C1 segment of cervical spinal cord (tissue), 14 donors: ENCODE measurements at regions not wholly inside any gene's neighbourhood (a gene's known extent, or its start where the extent isn't known, plus 50 kb on each side); places are given as distances from the start of the nearest gene placed in this dataset.

Experiments
- DNase-seq, 14 donors: peaks; one replicate each; lab custom pipeline; 2025; lab: John Stamatoyannopoulos, UW

GRCh38 chr5:125201446-125202052 is 455.1 kb upstream of the ZNF608 start:
- DNase-seq = no peak

GRCh38 chr5:125202353-125202752 is 455.9 kb upstream of the ZNF608 start:
- DNase-seq = no peak

DNA sequence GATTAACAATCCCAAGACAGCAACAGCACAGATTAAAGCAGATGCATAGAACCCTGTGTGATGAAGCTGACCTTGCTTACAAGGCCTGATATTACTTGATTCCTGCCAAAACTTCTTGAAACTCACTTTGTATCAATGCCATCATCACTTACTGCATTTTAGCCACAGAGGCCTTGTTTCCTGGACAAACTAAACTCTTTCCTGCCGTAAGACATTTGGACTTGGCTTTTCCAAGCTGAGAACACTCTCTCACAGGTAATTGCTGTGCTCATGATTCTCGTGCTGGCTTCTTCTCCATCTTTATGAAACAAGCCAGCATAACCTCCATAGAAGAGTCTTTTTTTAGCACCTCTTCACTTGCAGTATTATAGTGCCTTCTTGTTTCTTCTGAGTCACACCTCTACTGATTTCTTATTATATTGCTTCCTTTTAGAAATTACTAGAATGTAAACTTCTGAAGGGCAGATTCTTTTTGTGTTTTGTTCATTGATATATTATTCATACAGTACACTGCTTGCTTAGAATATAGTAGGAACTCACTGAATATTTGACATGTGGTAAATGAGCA is 456.5 kb upstream of the ZNF608 start:
- no peak for DNase-seq

DNA sequence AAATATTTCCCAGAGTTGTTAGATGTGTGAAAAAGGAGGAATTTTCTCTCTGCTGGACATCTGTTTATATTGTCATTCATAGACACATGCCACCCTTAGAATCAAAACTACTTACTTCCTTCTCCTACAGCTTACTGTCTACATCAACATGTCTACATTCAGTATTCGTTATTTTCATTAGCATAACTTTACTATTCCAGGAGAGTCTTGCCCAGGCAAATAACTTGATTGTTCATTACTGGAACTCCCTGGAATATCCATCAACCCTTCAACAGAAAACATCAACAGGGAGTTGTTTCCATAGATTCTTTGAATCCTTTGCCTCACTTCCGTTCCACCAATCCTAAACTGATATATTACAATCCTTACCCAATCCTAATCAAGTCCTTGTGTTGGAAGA is 457.5 kb upstream of the ZNF608 start:
- no peak for DNase-seq

DNA sequence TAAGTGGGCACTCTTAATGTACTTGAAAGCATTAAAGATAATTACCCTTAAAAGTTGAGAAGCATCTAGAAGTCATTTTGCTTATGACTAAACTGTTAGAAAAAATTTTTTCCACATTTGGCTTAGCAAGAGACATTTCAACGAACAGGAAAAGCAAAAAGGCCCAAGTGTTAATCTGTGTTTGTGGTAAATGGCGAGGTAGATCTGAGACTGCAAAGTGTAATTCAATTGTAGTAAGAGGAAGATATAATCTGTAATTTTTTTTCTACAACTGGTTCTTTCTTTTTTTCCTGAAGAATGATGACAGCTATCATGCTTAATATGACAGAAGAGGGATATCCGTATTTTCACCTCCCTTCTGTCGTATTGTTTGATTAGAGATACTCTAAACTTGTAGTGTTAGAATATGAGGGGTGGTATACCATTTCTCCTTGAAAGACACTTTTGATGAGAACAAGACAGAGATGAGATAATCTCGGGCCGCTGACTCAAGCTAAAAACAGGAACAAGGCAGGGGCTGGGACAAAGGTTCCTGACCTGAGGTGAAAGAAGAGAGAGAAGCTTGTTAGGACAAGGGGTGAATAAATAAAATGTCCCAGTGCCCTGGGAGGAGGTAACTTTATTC is 459.3 kb upstream of the ZNF608 start:
- DNase-seq = no peak

- DNase-seq = no peak
Observed at GRCh38 chr5:125207856-125208255, 461.4 kb upstream of the ZNF608 start.

GRCh38 chr5:125209650-125210049 is 463.2 kb upstream of the ZNF608 start:
- DNase-seq = no peak

GRCh38 chr5:125210242-125210947 is 464.0 kb upstream of the ZNF608 start:
- no peak for DNase-seq

- DNase-seq = no peak
Observed at GRCh38 chr5:125214080-125214479, 467.6 kb upstream of the ZNF608 start.

DNA sequence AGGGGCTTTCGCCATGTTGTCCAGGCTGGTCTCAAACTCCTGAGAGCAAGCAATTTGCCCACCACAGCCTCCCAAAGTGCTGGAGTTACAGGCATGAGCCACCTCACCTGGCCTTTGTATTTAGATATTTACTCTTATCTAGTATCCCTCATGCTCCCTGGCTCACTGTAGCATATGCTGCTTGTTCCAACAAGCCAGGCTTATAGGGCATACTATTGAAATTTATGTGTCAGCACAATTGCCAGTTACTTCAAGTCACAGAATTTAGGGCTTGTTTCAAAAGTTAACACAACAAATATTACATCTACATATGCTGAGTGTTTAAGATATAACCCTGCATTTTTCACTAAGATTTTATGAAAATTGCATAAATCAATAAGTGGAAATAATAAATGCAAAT is 469.2 kb upstream of the ZNF608 start:
- DNase-seq = no peak

GRCh38 chr5:125219710-125220109 is 473.3 kb upstream of the ZNF608 start:
- DNase-seq = no peak

DNA sequence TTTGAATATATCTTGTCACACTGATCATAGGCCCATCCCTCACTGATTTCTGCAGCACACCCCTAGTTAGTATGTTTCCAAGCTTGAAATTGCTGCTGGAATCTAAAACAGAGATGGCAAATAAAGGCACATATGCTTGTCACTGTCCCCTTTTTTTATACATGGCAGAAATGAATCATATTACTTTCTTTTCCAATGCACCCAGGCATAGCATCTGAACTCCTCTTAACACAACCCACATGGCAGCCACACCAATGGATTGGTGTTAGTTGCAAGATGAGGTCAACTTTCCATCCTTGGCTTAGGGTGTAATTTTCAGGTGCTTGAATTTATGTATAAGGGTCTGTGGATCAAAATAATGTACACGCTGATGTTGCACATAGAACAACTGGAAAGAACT is 473.8 kb upstream of the ZNF608 start:
- DNase-seq = no peak

- DNase-seq = no peak
Observed at GRCh38 chr5:125222597-125223240, 476.3 kb upstream of the ZNF608 start.

- DNase-seq = no peak
Observed at GRCh38 chr5:125225424-125225823, 479.0 kb upstream of the ZNF608 start.

- no peak for DNase-seq
Observed at GRCh38 chr5:125226825-125227224, 480.4 kb upstream of the ZNF608 start.

DNA sequence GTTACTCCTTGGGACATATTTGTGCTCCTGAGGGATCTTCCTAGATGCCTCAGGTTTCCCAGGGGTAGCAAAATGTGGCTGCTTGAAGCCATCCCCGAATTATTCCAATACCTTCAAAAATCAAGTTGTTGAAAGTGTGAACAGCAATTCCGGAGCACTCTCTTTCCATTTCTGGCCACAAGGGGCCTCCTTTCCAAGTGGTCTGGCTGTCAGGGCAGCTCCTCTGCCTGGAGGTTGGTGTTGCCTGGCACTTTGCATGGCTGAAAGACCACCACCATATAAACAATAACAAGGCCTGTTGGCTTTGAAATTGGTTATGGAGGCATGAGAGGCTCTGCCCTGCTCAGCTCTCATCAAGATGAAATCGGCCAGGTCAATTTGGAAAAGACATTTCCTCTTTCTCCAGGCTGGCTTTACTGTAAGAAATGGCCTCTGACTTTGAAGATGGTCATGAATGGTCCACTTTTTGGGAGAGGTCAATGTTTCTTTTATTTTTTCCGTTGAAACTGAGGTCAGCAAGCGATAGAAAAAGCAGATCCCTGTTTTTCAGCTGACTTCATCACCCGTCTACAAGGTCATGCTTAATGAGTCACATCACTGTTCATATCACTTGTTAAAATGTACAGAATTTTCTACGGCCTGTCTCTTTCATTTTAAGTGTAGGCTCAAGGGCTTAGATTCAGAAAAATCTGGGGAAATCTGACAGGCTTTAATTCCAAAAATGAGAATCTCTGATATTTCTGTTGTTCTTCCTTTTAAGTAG is 481.1 kb upstream of the ZNF608 start:
- no peak for DNase-seq

GRCh38 chr5:125228363-125229070 is 482.1 kb upstream of the ZNF608 start:
- no peak for DNase-seq

GRCh38 chr5:125229556-125229955 is 483.1 kb upstream of the ZNF608 start:
- no peak for DNase-seq

DNA sequence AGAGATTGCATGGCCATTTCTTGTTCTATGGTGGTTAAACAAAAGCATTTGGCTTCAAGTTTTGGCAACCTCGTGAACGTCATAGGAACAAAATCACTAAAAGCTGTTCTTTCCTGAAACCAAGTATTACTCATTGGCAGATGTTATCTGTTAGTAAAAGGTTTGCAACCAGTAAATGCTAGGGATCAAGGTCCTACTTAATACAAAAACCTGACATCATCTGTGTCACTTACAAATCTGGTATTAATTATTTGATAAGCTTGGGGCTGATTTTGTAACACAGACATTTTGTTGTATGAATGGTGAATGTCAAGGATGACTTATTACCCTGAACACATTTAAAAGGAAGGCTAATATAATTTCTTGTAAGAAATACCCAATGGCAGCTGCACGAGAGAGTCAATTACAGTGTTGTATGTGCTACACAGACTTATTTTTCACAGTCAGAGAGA is 486.4 kb upstream of the ZNF608 start:
- DNase-seq = no peak

DNA sequence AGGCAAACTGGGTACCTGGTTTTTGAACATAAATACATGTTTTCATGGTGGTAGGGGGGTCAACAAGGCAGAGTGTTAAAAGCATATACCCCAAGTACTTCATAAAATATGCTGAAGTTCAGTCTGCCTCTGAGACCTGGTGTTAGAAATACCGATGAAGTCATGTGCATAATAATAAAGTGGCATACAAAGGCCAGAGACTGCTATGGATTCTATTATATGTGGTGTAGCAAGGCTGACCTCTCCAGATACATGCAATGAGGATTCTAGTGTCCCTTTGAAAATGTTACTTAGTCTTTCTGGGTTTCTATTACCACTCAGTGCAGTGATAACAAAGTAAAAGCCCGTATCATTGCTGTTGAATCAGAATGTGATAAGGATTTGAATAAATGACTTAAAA is 487.5 kb upstream of the ZNF608 start:
- DNase-seq = no peak

DNA sequence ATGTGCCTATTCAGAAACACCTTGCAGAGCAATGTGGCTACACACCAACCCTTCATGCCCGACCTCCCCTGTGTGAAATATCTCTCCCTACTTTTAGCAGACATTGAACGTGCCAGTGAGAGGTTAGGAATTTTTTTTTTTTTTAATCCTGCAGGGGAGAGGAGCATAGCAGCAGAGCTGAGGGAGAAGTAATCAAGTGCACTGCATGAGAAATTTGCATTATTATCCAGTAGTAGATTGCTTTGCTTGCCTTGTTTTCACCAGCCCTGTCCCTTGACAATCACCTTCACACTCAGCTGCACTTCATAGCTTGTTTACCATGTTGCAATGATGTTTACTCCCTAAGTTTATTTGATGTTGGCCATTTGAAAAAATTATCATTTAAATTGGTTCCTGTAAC is 489.6 kb upstream of the ZNF608 start:
- no peak for DNase-seq
